ENCODE measurements at regions not wholly inside any gene's neighbourhood (a gene's known extent, or its start where the extent isn't known, plus 50 kb on each side); places are given as distances from the start of the nearest gene placed in this dataset.

DNA sequence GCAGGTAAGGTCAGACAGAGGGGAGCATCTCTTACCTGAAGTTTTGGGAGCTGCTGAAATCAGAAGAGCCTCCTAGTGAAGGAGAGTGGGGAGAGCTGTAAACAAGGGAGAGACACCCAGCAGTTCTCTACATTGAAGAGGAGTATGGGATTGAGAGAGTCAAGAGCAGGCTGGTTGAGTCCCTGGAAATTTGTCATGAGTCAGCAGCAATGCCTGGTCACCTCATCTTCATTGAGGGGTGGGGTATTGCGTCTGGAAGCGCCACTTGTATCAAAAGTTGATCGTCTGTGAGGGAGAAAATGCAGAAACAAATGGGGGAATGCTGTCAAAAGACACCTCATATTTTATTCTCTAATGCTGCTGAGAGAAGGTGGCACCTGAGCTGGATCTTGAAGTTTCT, 256.6 kb upstream of the CFAP20DC start:
- TF ChIP-seq POLR2A (IDR thresholded peaks at IDR 0.05) = no peak
- TF ChIP-seq, protein P1, sequence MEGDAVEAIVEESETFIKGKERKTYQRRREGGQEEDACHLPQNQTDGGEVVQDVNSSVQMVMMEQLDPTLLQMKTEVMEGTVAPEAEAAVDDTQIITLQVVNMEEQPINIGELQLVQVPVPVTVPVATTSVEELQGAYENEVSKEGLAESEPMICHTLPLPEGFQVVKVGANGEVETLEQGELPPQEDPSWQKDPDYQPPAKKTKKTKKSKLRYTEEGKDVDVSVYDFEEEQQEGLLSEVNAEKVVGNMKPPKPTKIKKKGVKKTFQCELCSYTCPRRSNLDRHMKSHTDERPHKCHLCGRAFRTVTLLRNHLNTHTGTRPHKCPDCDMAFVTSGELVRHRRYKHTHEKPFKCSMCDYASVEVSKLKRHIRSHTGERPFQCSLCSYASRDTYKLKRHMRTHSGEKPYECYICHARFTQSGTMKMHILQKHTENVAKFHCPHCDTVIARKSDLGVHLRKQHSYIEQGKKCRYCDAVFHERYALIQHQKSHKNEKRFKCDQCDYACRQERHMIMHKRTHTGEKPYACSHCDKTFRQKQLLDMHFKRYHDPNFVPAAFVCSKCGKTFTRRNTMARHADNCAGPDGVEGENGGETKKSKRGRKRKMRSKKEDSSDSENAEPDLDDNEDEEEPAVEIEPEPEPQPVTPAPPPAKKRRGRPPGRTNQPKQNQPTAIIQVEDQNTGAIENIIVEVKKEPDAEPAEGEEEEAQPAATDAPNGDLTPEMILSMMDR (IDR thresholded peaks at IDR 0.05) = no peak
- Histone ChIP-seq H3K36me3 (no peaks in the 10 kb centered on the region), H3K27ac (no peak overlapping the region), H3K4me1 (no peaks in the 10 kb centered on the region), H3K27me3 (no peaks in the 10 kb centered on the region), H3K4me3 (no peak overlapping the region), H3K9me3 (no peaks in the 10 kb centered on the region)
- DNase-seq = no peak

DNA sequence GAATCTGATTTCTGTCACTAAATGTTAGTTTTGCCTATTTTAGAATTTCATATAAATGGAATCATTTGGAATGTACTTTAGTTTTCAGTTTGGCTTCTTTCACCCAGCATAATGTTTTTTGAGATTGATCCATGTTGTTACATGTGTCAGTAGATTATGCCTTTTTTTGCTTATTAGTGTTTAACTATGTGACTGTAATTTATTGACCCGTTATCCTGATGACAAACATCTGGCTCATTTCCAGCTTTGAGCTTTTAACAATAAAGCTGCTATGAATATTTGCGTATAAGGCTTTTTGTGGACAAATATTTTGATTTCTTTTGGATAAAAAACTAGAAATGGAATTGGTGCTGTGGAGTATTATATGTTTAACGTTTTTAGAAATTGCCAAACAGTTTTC, 254.5 kb upstream of the CFAP20DC start:
- no peak overlapping the region for H3K27ac ChIP-seq
- no peaks in the 10 kb centered on the region for H3K9me3 ChIP-seq
- no peaks in the 10 kb centered on the region for H3K4me1 ChIP-seq
- H3K27me3 ChIP-seq = no peaks in the 10 kb centered on the region
- no peak overlapping the region for H3K4me3 ChIP-seq
- no peak for DNase-seq
- TF ChIP-seq POLR2A (IDR thresholded peaks at IDR 0.05) = no peak
- TF ChIP-seq, protein P1 (IDR thresholded peaks at IDR 0.05) = no peak
- H3K36me3 ChIP-seq = no peaks in the 10 kb centered on the region

DNA sequence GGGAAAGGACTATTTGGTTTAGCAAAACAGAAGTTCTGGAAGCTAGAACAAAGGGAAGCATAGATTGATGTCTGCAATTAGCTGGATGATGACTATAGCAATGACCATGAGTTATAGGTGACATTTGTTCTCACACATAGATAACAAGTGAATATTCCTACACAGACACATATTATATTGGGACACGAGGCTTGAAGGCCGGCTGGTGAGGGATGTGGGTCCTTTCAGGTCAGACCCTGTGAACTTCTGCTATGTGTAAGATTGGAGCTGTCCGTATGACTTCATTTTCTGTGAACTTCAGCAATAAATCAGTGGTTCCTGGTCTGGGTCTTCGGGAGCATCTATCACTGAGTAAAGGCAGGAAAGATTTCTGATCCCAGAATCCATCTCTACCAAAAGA, 253.6 kb upstream of the CFAP20DC start:
- no peak for DNase-seq
- Histone ChIP-seq H3K27ac (no peak overlapping the region), H3K27me3 (no peaks in the 10 kb centered on the region), H3K4me3 (no peak overlapping the region), H3K4me1 (no peaks in the 10 kb centered on the region), H3K36me3 (no peaks in the 10 kb centered on the region), H3K9me3 (no peaks in the 10 kb centered on the region)
- TF ChIP-seq, protein P1 (IDR thresholded peaks at IDR 0.05) = no peak
- TF ChIP-seq POLR2A (IDR thresholded peaks at IDR 0.05) = no peak

DNA sequence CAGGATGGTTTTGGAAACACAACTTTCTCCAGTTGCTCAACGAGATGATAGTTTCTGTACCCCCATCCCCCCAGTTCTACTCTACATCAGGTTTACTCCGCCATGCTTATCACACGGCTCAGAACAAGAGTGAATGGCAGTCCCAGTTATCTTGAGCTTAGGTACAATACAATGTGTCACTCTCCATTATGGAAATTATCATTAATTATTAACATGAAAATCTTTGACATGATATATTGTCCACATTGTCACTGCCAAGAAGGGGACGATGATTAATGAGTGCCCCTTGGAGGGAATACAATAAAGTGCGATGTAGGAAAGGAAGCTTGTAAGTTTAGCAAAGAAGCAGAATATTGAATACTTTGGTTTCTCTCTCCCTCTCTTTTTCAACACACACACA, 252.6 kb upstream of the CFAP20DC start:
- Histone ChIP-seq H3K9me3 (no peaks in the 10 kb centered on the region), H3K27ac (no peak overlapping the region), H3K4me3 (no peak overlapping the region), H3K36me3 (no peaks in the 10 kb centered on the region), H3K4me1 (no peaks in the 10 kb centered on the region), H3K27me3 (no peaks in the 10 kb centered on the region)
- TF ChIP-seq, protein P1 (IDR thresholded peaks at IDR 0.05) = no peak
- TF ChIP-seq POLR2A (IDR thresholded peaks at IDR 0.05) = no peak
- DNase-seq = no peak

DNA sequence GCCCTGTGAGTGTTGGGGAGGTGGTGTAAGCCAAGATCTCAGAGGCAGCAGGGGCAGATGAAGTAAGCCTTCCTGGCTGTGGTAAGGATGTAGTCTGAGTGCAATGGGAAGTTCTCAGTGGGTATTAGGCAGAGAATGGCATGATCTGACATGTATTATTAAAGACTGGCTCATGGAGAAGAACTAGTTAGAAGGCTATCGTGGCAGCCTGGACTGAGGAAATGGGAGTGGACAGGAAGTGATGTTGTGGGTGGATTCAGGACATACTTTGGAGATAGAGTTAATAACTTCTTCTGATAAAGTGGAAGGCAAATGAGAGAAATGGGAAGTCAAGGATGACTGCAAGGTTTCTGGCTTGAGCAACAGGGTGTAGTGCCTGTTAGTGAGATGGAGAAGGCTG, 250.9 kb upstream of the CFAP20DC start:
- Histone ChIP-seq H3K9me3 (no peaks in the 10 kb centered on the region), H3K4me3 (no peak overlapping the region), H3K27ac (no peak overlapping the region), H3K36me3 (no peaks in the 10 kb centered on the region), H3K4me1 (no peaks in the 10 kb centered on the region), H3K27me3 (no peaks in the 10 kb centered on the region)
- DNase-seq = no peak
- TF ChIP-seq, protein P1 (IDR thresholded peaks at IDR 0.05) = no peak
- no peak for TF ChIP-seq POLR2A (IDR thresholded peaks at IDR 0.05)

DNA sequence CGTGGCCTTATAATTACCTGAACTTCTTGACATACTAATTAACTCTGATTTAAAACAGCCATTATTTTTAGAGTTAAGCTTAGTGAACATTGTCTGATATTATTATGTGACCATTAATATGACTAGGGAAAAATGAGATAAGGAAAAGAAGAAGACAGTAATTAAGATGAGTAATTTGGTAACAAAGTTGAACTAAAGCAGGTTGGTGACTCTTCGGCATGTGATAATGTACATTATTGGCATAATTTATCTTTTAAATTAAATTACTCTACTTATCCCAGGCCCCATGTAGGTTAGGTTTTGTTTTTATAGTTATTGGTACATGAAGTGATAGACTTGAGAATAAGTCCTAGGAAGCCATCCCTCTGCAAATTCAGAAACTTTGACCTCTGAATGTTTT, 249.7 kb upstream of the CFAP20DC start:
- no peak overlapping the region for H3K4me3 ChIP-seq
- no peak for DNase-seq

More for the DNA sequence above, 249.7 kb upstream of the CFAP20DC start:
- H3K27ac ChIP-seq = no peak overlapping the region
- no peak for TF ChIP-seq POLR2A (IDR thresholded peaks at IDR 0.05)
- TF ChIP-seq, protein P1 (IDR thresholded peaks at IDR 0.05) = no peak
- no peaks in the 10 kb centered on the region for H3K36me3 ChIP-seq
- no peaks in the 10 kb centered on the region for H3K9me3 ChIP-seq
- H3K27me3 ChIP-seq = no peaks in the 10 kb centered on the region
- H3K4me1 ChIP-seq = no peaks in the 10 kb centered on the region
